ENCODE measurements at regions not wholly inside any gene's neighbourhood (a gene's known extent, or its start where the extent isn't known, plus 50 kb on each side); places are given as distances from the start of the nearest gene placed in this dataset.

GRCh38 chr4:145346081-145346480 lies 135.6 kb upstream of the SMAD1 start:
- no peak for DNase-seq (ENCODE audit: low spot score)

GRCh38 chr4:145345401-145345800 lies 136.3 kb upstream of the SMAD1 start:
- no peak for DNase-seq (ENCODE audit: low spot score)

GRCh38 chr4:145341381-145341780 lies 140.3 kb upstream of the SMAD1 start:
- DNase-seq (ENCODE audit: low spot score): no peak

- DNase-seq (ENCODE audit: low spot score): peak; percentile 43
These were observed 141.5 kb upstream of the SMAD1 start for GRCh38 chr4:145340071-145340675.

GRCh38 chr4:145339075-145339725 lies 142.5 kb upstream of the SMAD1 start:
- DNase-seq (ENCODE audit: low spot score): no peak

- DNase-seq (ENCODE audit: low spot score): no peak
These were observed 143.1 kb upstream of the SMAD1 start for GRCh38 chr4:145338568-145338967.

- no peak for DNase-seq (ENCODE audit: low spot score)
These were observed 144.3 kb upstream of the SMAD1 start for GRCh38 chr4:145337391-145337790.

GRCh38 chr4:145333786-145334185 lies 147.9 kb upstream of the SMAD1 start:
- DNase-seq (ENCODE audit: low spot score): no peak

GRCh38 chr4:145326491-145326890 lies 146.1 kb upstream of the OTUD4 start:
- DNase-seq (ENCODE audit: low spot score): no peak

GRCh38 chr4:145324161-145324560 lies 143.8 kb upstream of the OTUD4 start:
- no peak for DNase-seq (ENCODE audit: low spot score)

- no peak for DNase-seq (ENCODE audit: low spot score)
These were observed 139.9 kb upstream of the OTUD4 start for GRCh38 chr4:145320294-145320693.

- no peak for DNase-seq (ENCODE audit: low spot score)
These were observed 139.4 kb upstream of the OTUD4 start for GRCh38 chr4:145319751-145320150.

GRCh38 chr4:145316897-145317574 lies 136.6 kb upstream of the OTUD4 start:
- no peak for DNase-seq (ENCODE audit: low spot score)

- no peak for DNase-seq (ENCODE audit: low spot score)
These were observed 135.4 kb upstream of the OTUD4 start for GRCh38 chr4:145315811-145316225.

GRCh38 chr4:145308598-145308997 lies 128.2 kb upstream of the OTUD4 start:
- DNase-seq (ENCODE audit: low spot score): no peak

GRCh38 chr4:145307763-145308430 lies 127.5 kb upstream of the OTUD4 start:
- DNase-seq (ENCODE audit: low spot score): no peak

GRCh38 chr4:145307120-145307519 lies 126.7 kb upstream of the OTUD4 start:
- no peak for DNase-seq (ENCODE audit: low spot score)

GRCh38 chr4:145302725-145303124 lies 122.3 kb upstream of the OTUD4 start:
- no peak for DNase-seq (ENCODE audit: low spot score)

GRCh38 chr4:145301386-145302080 lies 121.1 kb upstream of the OTUD4 start:
- no peak for DNase-seq (ENCODE audit: low spot score)

- DNase-seq (ENCODE audit: low spot score): no peak
These were observed 119.1 kb upstream of the OTUD4 start for GRCh38 chr4:145299380-145300076.

GRCh38 chr4:145298885-145299284 lies 118.5 kb upstream of the OTUD4 start:
- DNase-seq (ENCODE audit: low spot score): no peak

- no peak for DNase-seq (ENCODE audit: low spot score)
These were observed 117.2 kb upstream of the OTUD4 start for GRCh38 chr4:145297556-145297955.
